NB4 (cell line): ENCODE measurements at regions not wholly inside any gene's neighbourhood (a gene's known extent, or its start where the extent isn't known, plus 50 kb on each side); places are given as distances from the start of the nearest gene placed in this dataset.
"Not testable (repeated sequence)": the region's sequence is repeated elsewhere in the genome, so short reads cannot be mapped to it uniquely, and the experiment has no call there.

ENCODE experiments used
- DNase-seq: peaks from one replicate; pipeline ENCODE4 v3.0.0; 2010; ENCODE audit warnings: low read depth
- H3K4me3 ChIP-seq: one replicate; pipeline ENCODE4 v1.5.1; 2011; ENCODE audit warnings: mild to moderate bottlenecking, low read depth, low read length, moderate library complexity
- CTCF ChIP-seq: IDR thresholded peaks from one replicate; pipeline ENCODE4 v1.5.1; 2012; ENCODE audit warnings: low read depth, low read length
- MAX ChIP-seq: IDR thresholded peaks from 2 replicates; pipeline ENCODE4 v1.6.1; 2011; ENCODE audit warnings: low read depth, low read length
- MYC ChIP-seq: IDR thresholded peaks from 2 replicates; pipeline ENCODE4 v1.6.1; 2011; ENCODE audit warnings: low read depth, low read length
- POLR2A ChIP-seq: IDR thresholded peaks from 2 replicates; pipeline ENCODE4 v1.6.1; 2011; ENCODE audit warnings: mild to moderate bottlenecking; ENCODE audit not compliant: insufficient read length; ENCODE audit errors: extremely low read depth

GRCh38 chr2:107525406-107525805 is 301.3 kb upstream of the RGPD4 start:
- no peak overlapping the region for H3K4me3 ChIP-seq
- DNase-seq: no peak
- TF ChIP-seq MAX (no peak), MYC (no peak), POLR2A (no peak), CTCF (no peak)

- TF ChIP-seq CTCF (no peak), MYC (no peak), MAX (no peak), POLR2A (no peak)
- H3K4me3 ChIP-seq: no peak overlapping the region
- no peak for DNase-seq
Measured at GRCh38 chr2:107529146-107529545, 297.5 kb upstream of the RGPD4 start.

GRCh38 chr2:107530046-107530445 is 296.6 kb upstream of the RGPD4 start:
- DNase-seq: no peak
- TF ChIP-seq CTCF (no peak), MYC (no peak), MAX (no peak), POLR2A (no peak)

GRCh38 chr2:107534926-107535325 is 291.8 kb upstream of the RGPD4 start:
- no peak for TF ChIP-seq CTCF
- TF ChIP-seq MYC: no peak
- no peak for TF ChIP-seq MAX
- no peak for TF ChIP-seq POLR2A
- DNase-seq: no peak
- no peak overlapping the region for H3K4me3 ChIP-seq

More at GRCh38 chr2:107530046-107530445, 296.6 kb upstream of the RGPD4 start:
- H3K4me3 ChIP-seq: no peak overlapping the region

GRCh38 chr2:107535905-107536689 is 290.6 kb upstream of the RGPD4 start:
- not testable (repeated sequence) for DNase-seq, H3K4me3 ChIP-seq

GRCh38 chr2:107542314-107542740 is 284.4 kb upstream of the RGPD4 start:
- H3K4me3 ChIP-seq: no peak overlapping the region
- TF ChIP-seq CTCF (no peak), MAX (no peak), POLR2A (no peak), MYC (no peak)
- DNase-seq: no peak
